GM12875 (cell line): ENCODE measurements at regions not wholly inside any gene's neighbourhood (a gene's known extent, or its start where the extent isn't known, plus 50 kb on each side); places are given as distances from the start of the nearest gene placed in this dataset.

Source experiments
- H3K4me3 ChIP-seq: one replicate; pipeline ENCODE4 v1.5.1; 2011; ENCODE audit warnings: low read depth, low read length, control low read depth
- CTCF ChIP-seq: IDR thresholded peaks from 2 replicates; pipeline ENCODE4 v1.5.1; 2011; ENCODE audit warnings: low read depth, mild to moderate bottlenecking, control low read depth, inconsistent platforms, low read length, moderate library complexity, borderline replicate concordance; ENCODE audit not compliant: insufficient read depth

GRCh38 chr2:80889009-80889408 is 584.5 kb upstream of the LRRTM1 start:
- no peak for TF ChIP-seq CTCF
- H3K4me3 ChIP-seq = no peak overlapping the region

GRCh38 chr2:80887841-80888378 is 583.4 kb upstream of the LRRTM1 start:
- TF ChIP-seq CTCF = no peak

GRCh38 chr2:80874374-80874773 is 569.8 kb upstream of the LRRTM1 start:
- H3K4me3 ChIP-seq = no peak overlapping the region
- no peak for TF ChIP-seq CTCF

More at GRCh38 chr2:80887841-80888378, 583.4 kb upstream of the LRRTM1 start:
- H3K4me3 ChIP-seq = no peak overlapping the region

- no peak for TF ChIP-seq CTCF
- H3K4me3 ChIP-seq = no peak overlapping the region
These were observed 565.4 kb upstream of the LRRTM1 start for GRCh38 chr2:80869858-80870438.

- TF ChIP-seq CTCF = no peak
- H3K4me3 ChIP-seq = no peak overlapping the region
These were observed 558.7 kb upstream of the LRRTM1 start for GRCh38 chr2:80863147-80863714.

GRCh38 chr2:80858965-80859364 is 554.4 kb upstream of the LRRTM1 start:
- TF ChIP-seq CTCF = no peak
- H3K4me3 ChIP-seq = no peak overlapping the region

GRCh38 chr2:80856227-80856626 is 551.7 kb upstream of the LRRTM1 start:
- no peak overlapping the region for H3K4me3 ChIP-seq
- no peak for TF ChIP-seq CTCF
